ENCODE measurements at regions not wholly inside any gene's neighbourhood (a gene's known extent, or its start where the extent isn't known, plus 50 kb on each side); places are given as distances from the start of the nearest gene placed in this dataset.

DNA sequence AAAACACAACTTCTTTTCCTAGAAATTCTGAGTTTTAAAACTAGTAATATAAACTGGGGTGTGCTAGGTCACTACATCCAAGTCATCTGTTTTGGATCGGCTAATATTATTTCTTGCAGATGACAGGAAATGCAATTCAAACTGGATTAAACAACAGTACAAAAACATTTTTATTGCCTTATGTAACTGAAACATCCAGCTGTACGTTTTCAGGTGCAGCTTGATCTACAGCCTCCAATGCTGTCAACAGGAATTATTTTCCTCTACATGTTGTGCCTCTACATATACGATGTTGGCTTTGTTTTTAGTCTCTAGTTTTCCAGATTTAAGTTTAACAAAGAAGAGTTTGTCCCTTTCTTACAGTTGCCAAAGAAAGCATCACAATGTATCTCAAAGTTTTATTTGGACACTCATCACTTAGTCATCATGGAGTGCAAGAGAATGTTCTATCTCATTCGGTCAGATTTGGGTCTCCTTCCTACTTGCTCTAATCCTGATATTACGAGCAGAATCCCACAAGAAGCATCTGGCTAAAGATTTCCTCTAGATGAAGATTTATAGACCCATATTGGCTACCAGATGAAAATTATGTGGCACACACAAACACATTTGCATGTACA is 326.7 kb downstream of the SLC6A15 start:
- TF ChIP-seq, protein P1, sequence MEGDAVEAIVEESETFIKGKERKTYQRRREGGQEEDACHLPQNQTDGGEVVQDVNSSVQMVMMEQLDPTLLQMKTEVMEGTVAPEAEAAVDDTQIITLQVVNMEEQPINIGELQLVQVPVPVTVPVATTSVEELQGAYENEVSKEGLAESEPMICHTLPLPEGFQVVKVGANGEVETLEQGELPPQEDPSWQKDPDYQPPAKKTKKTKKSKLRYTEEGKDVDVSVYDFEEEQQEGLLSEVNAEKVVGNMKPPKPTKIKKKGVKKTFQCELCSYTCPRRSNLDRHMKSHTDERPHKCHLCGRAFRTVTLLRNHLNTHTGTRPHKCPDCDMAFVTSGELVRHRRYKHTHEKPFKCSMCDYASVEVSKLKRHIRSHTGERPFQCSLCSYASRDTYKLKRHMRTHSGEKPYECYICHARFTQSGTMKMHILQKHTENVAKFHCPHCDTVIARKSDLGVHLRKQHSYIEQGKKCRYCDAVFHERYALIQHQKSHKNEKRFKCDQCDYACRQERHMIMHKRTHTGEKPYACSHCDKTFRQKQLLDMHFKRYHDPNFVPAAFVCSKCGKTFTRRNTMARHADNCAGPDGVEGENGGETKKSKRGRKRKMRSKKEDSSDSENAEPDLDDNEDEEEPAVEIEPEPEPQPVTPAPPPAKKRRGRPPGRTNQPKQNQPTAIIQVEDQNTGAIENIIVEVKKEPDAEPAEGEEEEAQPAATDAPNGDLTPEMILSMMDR (optimal IDR thresholded peaks at IDR 0.05 in 1 of 3, IDR thresholded peaks at IDR 0.05 in 1 of 3, conservative IDR thresholded peaks at IDR 0.05 in 1 of 3; ENCODE audit: extremely low read depth in 1 of 3, insufficient read depth in 2 of 3, low read length in 3 of 3) = no peak
- no peak for TF ChIP-seq EZH2 (IDR thresholded peaks at IDR 0.05; ENCODE audit: low read length)

Measured in keratinocyte (primary cell).